K562 (cell line): ENCODE measurements at regions not wholly inside any gene's neighbourhood (a gene's known extent, or its start where the extent isn't known, plus 50 kb on each side); places are given as distances from the start of the nearest gene placed in this dataset.

Experiments
- ATAC-seq: fragments of 200-7000 bp; cut with Tn5 transposase; 3 replicates; pipeline ENCODE4 v1.9.1; 2020; ENCODE audit warnings: moderate library complexity
- BruUV-seq: library from RNA; stranded (reverse); fragments of 400-500 nt; replicated peaks from 2 replicates; lab custom pipeline; 2021; lab: Mats Ljungman, UMichigan
- CTCF ChIA-PET: fragments of 300-600 bp; formaldehyde crosslinking; extraction: SDS; loops from one replicate; lab custom pipeline; 2021; ENCODE audit warnings: low intra/inter-chr PET ratio; lab: Yijun Ruan, JAX
- POLR2A ChIA-PET: fragments of 300-600, 350-650 bp; sonication (Branson Sonifier 250); formaldehyde crosslinking; extraction: SDS; loops from one replicate; lab custom pipeline; 2021; ENCODE audit warnings: antibody characterized with exemption, inconsistent platforms; lab: Yijun Ruan, JAX
- DNase-seq, 4 experiments: peaks; one replicate each; pipeline versions ENCODE4 v3.0.0 to v3.0.0-alpha.2; 2011 to 2018; ENCODE audit warnings: low spot score in 3 of 4, mixed read lengths in 3 of 4; ENCODE audit errors: extremely low read depth in 1 of 4
- FAIRE-seq: peaks from 2 replicates; lab custom pipeline; 2011; peaks lifted over from hg19 to GRCh38; lab: Jason Lieb, UNC
- H2AFZ ChIP-seq: 2 replicates; pipeline ENCODE4 v1.6.0; 2011; ENCODE audit warnings: low read depth, low read length, control low read depth, inconsistent platforms
- H3K27ac ChIP-seq: fragments of 200-600 bp; 3 replicates; pipeline ENCODE4 v1.8.0; 2011; ENCODE audit warnings: low read depth, mild to moderate bottlenecking, control low read depth, inconsistent platforms, low read length, moderate library complexity, mixed read lengths; ENCODE audit errors: extremely low read depth
- H3K27me3 ChIP-seq, 2 experiments: fragments of 300-600 bp in 1 of 2; 2 replicates in 1 of 2; 3 replicates in 1 of 2; pipeline versions ENCODE4 v1.6.0 to v1.8.0; 2011; ENCODE audit warnings: inconsistent platforms in 2 of 2, low read length in 2 of 2, mild to moderate bottlenecking in 1 of 2, mixed read lengths in 1 of 2, moderate library complexity in 1 of 2; ENCODE audit not compliant: control insufficient read depth in 2 of 2, insufficient read depth in 2 of 2
- H3K36me3 ChIP-seq: fragments of 300-600 bp; 3 replicates; pipeline ENCODE4 v1.8.0; 2011; ENCODE audit warnings: mild to moderate bottlenecking, low read length, inconsistent platforms; ENCODE audit not compliant: control insufficient read depth, insufficient read depth
- H3K4me1 ChIP-seq, 2 experiments: fragments of 200-600 bp in 1 of 2; replicated peaks in 1 of 2; 2 replicates in 1 of 2; 3 replicates in 1 of 2; pipeline versions ENCODE4 v1.5.1 to v1.8.0; 2011; ENCODE audit warnings: inconsistent platforms in 2 of 2, low read length in 2 of 2, mild to moderate bottlenecking in 1 of 2, mixed read lengths in 1 of 2, moderate library complexity in 1 of 2; ENCODE audit not compliant: control insufficient read depth in 2 of 2, insufficient read depth in 2 of 2
- H3K4me2 ChIP-seq: 2 replicates; pipeline ENCODE4 v1.6.1; 2011; ENCODE audit warnings: low read length, control low read depth, inconsistent platforms, mixed read lengths; ENCODE audit not compliant: insufficient read depth
- H3K4me3 ChIP-seq: fragments of 200-600 bp; sonication (generic), shearing (Covaris generic); 2 replicates; pipeline ENCODE4 v1.5.1; 2016; ENCODE audit warnings: control low read depth, inconsistent platforms
- H3K79me2 ChIP-seq: fragments of 200-600 bp; 3 replicates; pipeline ENCODE4 v1.8.0; 2011; ENCODE audit warnings: low read length, inconsistent platforms; ENCODE audit not compliant: control insufficient read depth, insufficient read depth
- H3K9ac ChIP-seq, 2 experiments: 2 replicates each; pipeline versions ENCODE4 v1.6.0 to v1.6.1; 2011; ENCODE audit warnings: low read depth in 2 of 2, low read length in 2 of 2, control low read depth in 1 of 2, inconsistent platforms in 1 of 2, mild to moderate bottlenecking in 1 of 2, mixed read lengths in 1 of 2; ENCODE audit not compliant: insufficient read depth in 1 of 2
- H3K9me1 ChIP-seq: one replicate; pipeline ENCODE4 v1.6.0; 2011; ENCODE audit warnings: inconsistent platforms, mild to moderate bottlenecking, low read length, moderate library complexity; ENCODE audit not compliant: control insufficient read depth, insufficient read depth
- H3K9me3 ChIP-seq: replicated peaks from 2 replicates; pipeline ENCODE4 v1.5.1; 2011; ENCODE audit warnings: low read depth, low read length, inconsistent platforms; ENCODE audit not compliant: control insufficient read depth, insufficient read depth
- H4K20me1 ChIP-seq: replicated peaks from 2 replicates; pipeline ENCODE4 v1.6.1; 2011; ENCODE audit warnings: low read length, inconsistent platforms, mixed read lengths; ENCODE audit not compliant: control insufficient read depth, insufficient read depth
- HDAC2 ChIP-seq: fragments of 450-650 bp; IDR thresholded peaks from 2 replicates; pipeline ENCODE4 v1.6.1; 2016; ENCODE audit warnings: mild to moderate bottlenecking
- NFATC3 ChIP-seq: fragments of 450-650 bp; IDR thresholded peaks from 2 replicates; pipeline ENCODE4 v1.6.1; 2017; ENCODE audit warnings: mild to moderate bottlenecking
- NFIC ChIP-seq: fragments of 450-650 bp; IDR thresholded peaks from 2 replicates; pipeline ENCODE4 v1.6.1; 2017; ENCODE audit warnings: mild to moderate bottlenecking, inconsistent platforms
- NFIX ChIP-seq: fragments of 250-450 bp; sonication (Bioruptor Pico); IDR thresholded peaks from 2 replicates; pipeline ENCODE4 v1.4.0; 2020; ENCODE audit warnings: low read depth, mild to moderate bottlenecking, moderate library complexity
- NUFIP1 ChIP-seq: fragments of 450-650 bp; IDR thresholded peaks from 2 replicates; pipeline ENCODE4 v1.6.1; 2018; ENCODE audit not compliant: partially characterized antibody
- SMAD1 ChIP-seq: fragments of 150-350 bp; IDR thresholded peaks from 2 replicates; pipeline ENCODE4 v1.6.1; 2014; ENCODE audit warnings: low read length, low read depth; ENCODE audit not compliant: partially characterized antibody
- ZNF121 ChIP-seq: sonication (generic); formaldehyde crosslinking; conservative IDR thresholded peaks from 2 replicates; pipeline ENCODE4 v1.8.0; 2022; ENCODE audit warnings: missing genetic modification reagents
- WGBS: fragments of 100-300 bp; shearing (Covaris generic); methylation state at CpG from one replicate; pipeline ENCODE4 v1.1.6; 2016; ENCODE audit warnings: low coverage, mixed read lengths; ENCODE audit not compliant: insufficient coverage; ENCODE audit errors: missing lambda C conversion rate; 5-methylcytosine and 5-hydroxymethylcytosine counted together
- in situ Hi-C: fragments of 300-500 bp; cut with MboI; formaldehyde crosslinking; loops from 4 replicates; pipeline ENCODE4 v1.15.0; 2018; ENCODE audit warnings: inconsistent platforms, mixed read lengths
- intact Hi-C: fragments of 100-400 bp; cut with micrococcal nuclease; formaldehyde crosslinking; loops from 2 replicates; pipeline ENCODE4 v1.14.2; 2022
- TF ChIP-seq, protein P1 (sequence below): fragments of 450-650 bp; IDR thresholded peaks from 2 replicates; pipeline ENCODE4 v1.6.1; 2016
- TF ChIP-seq, protein P2 (sequence below): sonication (generic); formaldehyde crosslinking; IDR thresholded peaks from 2 replicates; pipeline ENCODE4 v1.8.1; 2023; ENCODE audit warnings: mild to moderate bottlenecking, missing genetic modification reagents
- TF ChIP-seq, protein P3 (sequence below): sonication (generic); formaldehyde crosslinking; IDR thresholded peaks from 2 replicates; pipeline ENCODE4 v1.8.1; 2023; ENCODE audit warnings: mild to moderate bottlenecking, missing genetic modification reagents
- TF ChIP-seq, protein P4 (sequence below): fragments of 200-400 bp; formaldehyde crosslinking; IDR thresholded peaks from 2 replicates; pipeline ENCODE4 v1.6.1; 2017; ENCODE audit warnings: mild to moderate bottlenecking, low read depth, low read length, moderate library complexity

DNA sequence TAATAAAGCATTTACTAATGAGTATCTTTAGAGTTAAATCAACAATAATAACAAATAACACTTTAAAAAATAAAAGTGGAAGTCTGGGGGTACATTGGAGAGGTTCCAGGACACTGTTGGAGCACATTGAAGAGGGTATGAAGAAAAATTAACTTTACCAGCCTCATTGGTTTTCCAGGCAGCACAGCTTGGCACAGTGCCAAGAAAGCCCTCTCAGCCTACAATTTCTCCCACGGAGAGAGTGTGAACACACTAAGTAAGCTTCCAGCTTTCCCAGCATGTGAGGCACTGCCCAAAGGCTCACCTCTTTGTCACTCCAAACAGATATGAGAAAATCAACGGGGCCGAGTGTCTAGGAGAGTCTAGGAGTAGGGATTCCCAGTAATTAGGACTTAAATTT, 1912.8 kb upstream of the NUDT12 start:
- no peaks in the 10 kb centered on the region for H3K9me3 ChIP-seq
- ATAC-seq (no peak), FAIRE-seq (no peak), DNase-seq (peak in 2 of 4 experiments; percentile 7)
- CTCF ChIA-PET, result no interaction called here
- no peak overlapping the region for H2AFZ ChIP-seq
- intact Hi-C loops (no loop called here), in situ Hi-C loops (no loop called here)
- H3K4me2 ChIP-seq, result no peak overlapping the region
- no peaks in the 10 kb centered on the region for H3K36me3 ChIP-seq
- POLR2A ChIA-PET, result no interaction called here
- H3K27me3 ChIP-seq, result no peaks in the 10 kb centered on the region
- no peaks in the 10 kb centered on the region for H3K79me2 ChIP-seq
- no peaks in the 10 kb centered on the region for H4K20me1 ChIP-seq
- no peaks in the 10 kb centered on the region for H3K4me1 ChIP-seq
- BruUV-seq, result no TSS peak
- TF ChIP-seq NFIX (CRISPR knock-in tag) (peak; percentile 97), NFIC (peak; percentile 99), NFATC3 (no peak), SMAD1 (peak; percentile 71), ZNF121 (CRISPR knock-in tag) (no peak)
- TF ChIP-seq, protein P1, sequence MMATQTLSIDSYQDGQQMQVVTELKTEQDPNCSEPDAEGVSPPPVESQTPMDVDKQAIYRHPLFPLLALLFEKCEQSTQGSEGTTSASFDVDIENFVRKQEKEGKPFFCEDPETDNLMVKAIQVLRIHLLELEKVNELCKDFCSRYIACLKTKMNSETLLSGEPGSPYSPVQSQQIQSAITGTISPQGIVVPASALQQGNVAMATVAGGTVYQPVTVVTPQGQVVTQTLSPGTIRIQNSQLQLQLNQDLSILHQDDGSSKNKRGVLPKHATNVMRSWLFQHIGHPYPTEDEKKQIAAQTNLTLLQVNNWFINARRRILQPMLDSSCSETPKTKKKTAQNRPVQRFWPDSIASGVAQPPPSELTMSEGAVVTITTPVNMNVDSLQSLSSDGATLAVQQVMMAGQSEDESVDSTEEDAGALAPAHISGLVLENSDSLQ, result no peak
- H3K4me3 ChIP-seq, result no peak overlapping the region
- H3K9ac ChIP-seq, result no peak overlapping the region
- no peak overlapping the region for H3K27ac ChIP-seq
- H3K9me1 ChIP-seq, result no peaks in the 10 kb centered on the region
- whole genome bisulfite sequencing, result 8% methylated on average over 3 of the region's 3 CpGs

DNA sequence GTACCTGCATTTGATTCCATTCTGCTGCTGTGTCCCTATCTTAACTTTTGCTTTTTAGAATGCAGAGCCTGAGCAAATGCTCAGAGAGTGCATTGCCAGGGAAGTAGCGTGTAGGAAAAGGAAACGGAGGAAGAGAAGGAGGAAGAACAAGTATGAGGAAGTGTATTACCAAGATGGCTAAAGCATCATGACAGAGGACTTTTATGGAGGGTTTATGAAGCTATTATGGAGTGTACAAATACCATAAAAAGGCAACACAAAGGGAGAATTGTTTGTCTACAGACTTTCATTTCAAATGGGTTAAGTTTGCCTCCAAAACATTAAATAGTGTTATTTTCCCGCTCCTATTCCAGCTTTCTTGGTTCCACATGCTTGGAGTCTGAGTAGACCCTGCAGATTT, 1899.8 kb upstream of the NUDT12 start:
- 0% methylated on average over 3 of the region's 3 CpGs for WGBS
- Histone ChIP-seq H3K27ac (no peak overlapping the region), H4K20me1 (no peaks in the 10 kb centered on the region), H3K4me1 (no peaks in the 10 kb centered on the region), H3K36me3 (no peaks in the 10 kb centered on the region), H3K4me2 (no peak overlapping the region), H3K9me3 (peaks cover 2% of the 10 kb centered on the region; the same call in 1 of the 2 replicates), H3K27me3 (no peaks in the 10 kb centered on the region), H3K79me2 (no peaks in the 10 kb centered on the region), H3K4me3 (no peak overlapping the region), H2AFZ (no peak overlapping the region), H3K9ac (no peak overlapping the region), H3K9me1 (no peaks in the 10 kb centered on the region)
- FAIRE-seq (no peak), DNase-seq (no peak), ATAC-seq (no peak)
- in situ Hi-C loops, result no loop called here
- BruUV-seq, result no TSS peak
- intact Hi-C loops, result no loop called here
- ChIA-PET POLR2A (no interaction called here), CTCF (no interaction called here)
- no peak for TF ChIP-seq HDAC2
- no peak for TF ChIP-seq NUFIP1
- TF ChIP-seq, protein P2, sequence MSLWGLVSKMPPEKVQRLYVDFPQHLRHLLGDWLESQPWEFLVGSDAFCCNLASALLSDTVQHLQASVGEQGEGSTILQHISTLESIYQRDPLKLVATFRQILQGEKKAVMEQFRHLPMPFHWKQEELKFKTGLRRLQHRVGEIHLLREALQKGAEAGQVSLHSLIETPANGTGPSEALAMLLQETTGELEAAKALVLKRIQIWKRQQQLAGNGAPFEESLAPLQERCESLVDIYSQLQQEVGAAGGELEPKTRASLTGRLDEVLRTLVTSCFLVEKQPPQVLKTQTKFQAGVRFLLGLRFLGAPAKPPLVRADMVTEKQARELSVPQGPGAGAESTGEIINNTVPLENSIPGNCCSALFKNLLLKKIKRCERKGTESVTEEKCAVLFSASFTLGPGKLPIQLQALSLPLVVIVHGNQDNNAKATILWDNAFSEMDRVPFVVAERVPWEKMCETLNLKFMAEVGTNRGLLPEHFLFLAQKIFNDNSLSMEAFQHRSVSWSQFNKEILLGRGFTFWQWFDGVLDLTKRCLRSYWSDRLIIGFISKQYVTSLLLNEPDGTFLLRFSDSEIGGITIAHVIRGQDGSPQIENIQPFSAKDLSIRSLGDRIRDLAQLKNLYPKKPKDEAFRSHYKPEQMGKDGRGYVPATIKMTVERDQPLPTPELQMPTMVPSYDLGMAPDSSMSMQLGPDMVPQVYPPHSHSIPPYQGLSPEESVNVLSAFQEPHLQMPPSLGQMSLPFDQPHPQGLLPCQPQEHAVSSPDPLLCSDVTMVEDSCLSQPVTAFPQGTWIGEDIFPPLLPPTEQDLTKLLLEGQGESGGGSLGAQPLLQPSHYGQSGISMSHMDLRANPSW, result no peak
- TF ChIP-seq, protein P3, sequence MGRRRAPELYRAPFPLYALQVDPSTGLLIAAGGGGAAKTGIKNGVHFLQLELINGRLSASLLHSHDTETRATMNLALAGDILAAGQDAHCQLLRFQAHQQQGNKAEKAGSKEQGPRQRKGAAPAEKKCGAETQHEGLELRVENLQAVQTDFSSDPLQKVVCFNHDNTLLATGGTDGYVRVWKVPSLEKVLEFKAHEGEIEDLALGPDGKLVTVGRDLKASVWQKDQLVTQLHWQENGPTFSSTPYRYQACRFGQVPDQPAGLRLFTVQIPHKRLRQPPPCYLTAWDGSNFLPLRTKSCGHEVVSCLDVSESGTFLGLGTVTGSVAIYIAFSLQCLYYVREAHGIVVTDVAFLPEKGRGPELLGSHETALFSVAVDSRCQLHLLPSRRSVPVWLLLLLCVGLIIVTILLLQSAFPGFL (CRISPR knock-in tag), result no peak
- TF ChIP-seq, protein P4, sequence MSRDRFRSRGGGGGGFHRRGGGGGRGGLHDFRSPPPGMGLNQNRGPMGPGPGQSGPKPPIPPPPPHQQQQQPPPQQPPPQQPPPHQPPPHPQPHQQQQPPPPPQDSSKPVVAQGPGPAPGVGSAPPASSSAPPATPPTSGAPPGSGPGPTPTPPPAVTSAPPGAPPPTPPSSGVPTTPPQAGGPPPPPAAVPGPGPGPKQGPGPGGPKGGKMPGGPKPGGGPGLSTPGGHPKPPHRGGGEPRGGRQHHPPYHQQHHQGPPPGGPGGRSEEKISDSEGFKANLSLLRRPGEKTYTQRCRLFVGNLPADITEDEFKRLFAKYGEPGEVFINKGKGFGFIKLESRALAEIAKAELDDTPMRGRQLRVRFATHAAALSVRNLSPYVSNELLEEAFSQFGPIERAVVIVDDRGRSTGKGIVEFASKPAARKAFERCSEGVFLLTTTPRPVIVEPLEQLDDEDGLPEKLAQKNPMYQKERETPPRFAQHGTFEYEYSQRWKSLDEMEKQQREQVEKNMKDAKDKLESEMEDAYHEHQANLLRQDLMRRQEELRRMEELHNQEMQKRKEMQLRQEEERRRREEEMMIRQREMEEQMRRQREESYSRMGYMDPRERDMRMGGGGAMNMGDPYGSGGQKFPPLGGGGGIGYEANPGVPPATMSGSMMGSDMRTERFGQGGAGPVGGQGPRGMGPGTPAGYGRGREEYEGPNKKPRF, result no peak
